AG04449 (cell line): ENCODE measurements at regions not wholly inside any gene's neighbourhood (a gene's known extent, or its start where the extent isn't known, plus 50 kb on each side); places are given as distances from the start of the nearest gene placed in this dataset.

Source experiments
- CTCF ChIA-PET: fragments of 350-600 bp; formaldehyde crosslinking; extraction: SDS; loops from one replicate; lab custom pipeline; 2021; ENCODE audit warnings: antibody characterized with exemption; lab: Yijun Ruan, JAX
- POLR2A ChIA-PET: fragments of 400-600, 350-600 bp; formaldehyde crosslinking; extraction: SDS; loops from one replicate; lab custom pipeline; 2020; ENCODE audit warnings: antibody characterized with exemption, inconsistent platforms; lab: Yijun Ruan, JAX
- DNase-seq: peaks from one replicate; pipeline ENCODE4 v3.0.0-alpha.2; 2010; ENCODE audit warnings: low read depth, low spot score
- H3K4me3 ChIP-seq: 2 replicates; pipeline ENCODE4 v1.5.1; 2011; ENCODE audit warnings: low read depth, mild to moderate bottlenecking, control low read depth, low read length
- CTCF ChIP-seq: IDR thresholded peaks from one replicate; pipeline ENCODE4 v1.5.1; 2011; ENCODE audit warnings: mild to moderate bottlenecking, moderate library complexity, low read length, control low read depth, inconsistent platforms; ENCODE audit not compliant: insufficient read depth; ENCODE audit errors: missing control alignments

GRCh38 chr4:111977419-111977965 is 167.8 kb upstream of the FAM241A start:
- POLR2A ChIA-PET, result no interaction called here
- CTCF ChIA-PET, result no interaction called here
- no peak overlapping the region for H3K4me3 ChIP-seq
- no peak for TF ChIP-seq CTCF
- no peak for DNase-seq

GRCh38 chr4:111979921-111980320 is 165.3 kb upstream of the FAM241A start:
- DNase-seq, result no peak
- POLR2A ChIA-PET, result no interaction called here
- CTCF ChIA-PET, result interaction anchor here (1.2 kb wide), 1 partner anchor 338 kb away, joined by 3 read pairs; no protein-coding TSS in a partner anchor
- TF ChIP-seq CTCF, result no peak
- H3K4me3 ChIP-seq, result no peak overlapping the region

GRCh38 chr4:111982089-111982488 is 163.2 kb upstream of the FAM241A start:
- CTCF ChIA-PET, result no interaction called here
- TF ChIP-seq CTCF, result no peak
- no peak for DNase-seq
- H3K4me3 ChIP-seq, result no peak overlapping the region
- POLR2A ChIA-PET, result no interaction called here

- ChIA-PET CTCF (no interaction called here), POLR2A (no interaction called here)
- no peak for TF ChIP-seq CTCF
- no peak overlapping the region for H3K4me3 ChIP-seq
- no peak for DNase-seq
Observed at GRCh38 chr4:111984169-111984819, 161.0 kb upstream of the FAM241A start.

- POLR2A ChIA-PET, result no interaction called here
- CTCF ChIA-PET, result no interaction called here
- DNase-seq, result no peak
- no peak overlapping the region for H3K4me3 ChIP-seq
- no peak for TF ChIP-seq CTCF
Observed at GRCh38 chr4:111985426-111985825, 159.8 kb upstream of the FAM241A start.

- ChIA-PET POLR2A (no interaction called here), CTCF (no interaction called here)
- no peak overlapping the region for H3K4me3 ChIP-seq
- no peak for TF ChIP-seq CTCF
- DNase-seq, result no peak
Observed at GRCh38 chr4:111986095-111986494, 159.2 kb upstream of the FAM241A start.
